Hematopoietic multipotent progenitor cell (in vitro differentiated cells): ENCODE measurements at regions not wholly inside any gene's neighbourhood (a gene's known extent, or its start where the extent isn't known, plus 50 kb on each side); places are given as distances from the start of the nearest gene placed in this dataset.

ENCODE experiments used
- DNase-seq, 3 donors: peaks; one replicate each; pipeline ENCODE4 v3.0.0-alpha.2; 2011 to 2015; ENCODE audit warnings: low read depth in 2 of 3, low spot score in 2 of 3

DNA sequence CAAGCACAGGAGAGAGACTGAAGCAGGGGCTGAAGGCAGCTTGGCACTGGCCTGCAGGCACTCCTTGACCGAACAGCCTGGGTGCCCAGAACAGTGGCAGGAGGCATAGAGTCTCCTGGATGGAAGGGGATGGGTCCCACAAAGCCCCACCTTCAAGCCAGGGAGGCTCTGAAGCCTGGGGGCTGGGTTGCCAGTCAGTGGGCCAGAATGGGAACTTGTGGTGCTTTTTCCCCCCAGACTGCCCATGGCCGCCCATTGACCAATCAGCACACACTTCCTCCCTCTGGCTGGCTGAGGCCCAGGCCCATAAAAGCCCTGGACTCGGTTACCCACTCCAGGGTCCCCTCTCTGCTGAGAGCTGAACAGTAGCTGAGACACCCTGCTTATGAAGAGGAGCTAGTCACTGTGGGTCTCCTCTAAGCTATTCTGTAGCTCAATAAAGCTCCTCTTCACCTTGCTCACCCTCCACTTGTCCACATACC is 109.6 kb downstream of the ELAPOR2 start:
- no peak for DNase-seq

DNA sequence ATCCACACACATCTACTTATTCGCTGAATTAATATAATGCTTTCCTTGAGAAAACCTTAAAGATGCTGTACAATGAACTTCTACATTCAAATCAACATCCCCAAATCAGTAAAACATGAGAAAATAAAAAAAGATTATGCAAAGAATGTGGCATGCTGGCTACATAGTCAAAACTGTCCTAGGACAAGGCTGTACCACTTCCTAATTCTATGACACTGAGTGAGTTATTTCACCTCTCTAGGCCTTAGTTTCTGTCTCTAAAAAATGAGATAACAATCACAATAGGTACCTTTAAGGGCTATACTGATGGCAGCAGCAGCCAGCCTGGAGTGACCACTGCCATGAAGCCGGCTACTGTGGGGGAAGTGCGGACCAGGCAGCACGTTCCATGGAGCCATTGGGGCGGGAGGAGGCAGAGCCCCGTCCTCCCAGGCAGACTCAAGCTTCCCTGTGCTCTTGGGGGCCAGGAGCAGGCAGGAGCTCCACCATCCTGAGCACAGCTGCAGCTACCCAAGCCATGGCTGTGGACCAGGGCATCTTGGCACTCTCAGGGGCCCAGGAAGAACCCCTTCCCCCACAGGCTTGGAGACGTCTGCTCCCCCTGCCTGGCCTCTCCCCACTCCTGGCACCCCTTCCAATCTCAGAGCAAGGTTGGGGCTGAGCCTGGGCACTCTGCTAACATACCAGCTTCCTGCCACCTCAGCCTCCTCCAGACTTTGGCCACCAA is 110.2 kb downstream of the ELAPOR2 start:
- DNase-seq: no peak

DNA sequence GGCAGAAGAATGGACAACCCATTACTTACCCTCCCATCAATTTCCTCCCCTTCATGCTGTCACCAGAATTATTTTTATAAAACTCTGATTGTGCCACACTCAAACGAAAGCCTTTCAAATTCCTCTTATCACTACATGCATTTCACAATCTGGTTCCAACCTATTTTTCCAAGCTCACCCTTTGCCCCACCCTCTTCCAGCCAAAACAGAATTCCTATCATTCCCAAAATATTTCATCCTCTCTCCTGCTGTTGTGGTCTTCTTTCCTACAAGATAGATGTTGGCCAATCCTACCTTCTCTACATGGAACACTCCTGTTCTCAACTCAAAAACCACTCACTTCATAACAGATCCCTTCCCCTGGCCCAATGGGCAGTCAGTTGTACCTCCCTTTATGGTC is 111.5 kb downstream of the ELAPOR2 start:
- DNase-seq: no peak

DNA sequence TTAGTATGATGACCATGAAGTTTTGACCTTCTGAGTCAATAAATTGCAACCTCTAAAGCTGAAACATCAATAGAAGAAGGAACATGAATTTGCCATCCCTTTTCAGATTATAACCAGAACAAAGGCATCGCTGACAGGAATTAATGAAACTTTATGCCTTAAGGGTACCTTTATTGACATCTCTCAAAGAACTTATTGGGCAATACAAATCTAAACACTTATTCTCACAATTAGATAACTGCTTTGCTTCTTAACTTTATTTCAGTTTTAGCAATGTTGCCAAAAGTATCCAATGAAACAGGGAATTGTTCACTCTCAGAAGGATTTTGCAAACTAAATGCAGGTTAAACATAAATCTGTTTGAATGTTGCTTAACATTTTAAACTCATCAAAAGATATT is 116.0 kb downstream of the ELAPOR2 start:
- DNase-seq: no peak

DNA sequence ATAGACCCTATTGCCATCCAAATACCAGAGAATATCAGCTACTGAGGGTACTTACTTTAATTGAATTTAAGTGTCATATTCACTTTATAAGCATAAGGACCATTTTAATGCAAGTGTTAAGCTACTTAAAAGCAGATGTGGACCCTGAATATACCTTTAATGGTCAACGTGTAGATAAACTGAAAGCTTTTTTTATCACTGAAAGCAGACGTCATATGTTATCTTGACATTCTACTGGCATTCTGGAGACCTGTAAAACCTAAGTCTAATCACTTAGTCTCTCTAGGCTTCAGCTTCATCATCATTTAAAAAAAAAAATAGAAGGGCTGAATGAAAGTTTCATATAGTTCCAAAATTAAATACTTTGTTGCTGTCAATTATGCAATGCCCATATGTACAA is 116.5 kb downstream of the ELAPOR2 start:
- no peak for DNase-seq

DNA sequence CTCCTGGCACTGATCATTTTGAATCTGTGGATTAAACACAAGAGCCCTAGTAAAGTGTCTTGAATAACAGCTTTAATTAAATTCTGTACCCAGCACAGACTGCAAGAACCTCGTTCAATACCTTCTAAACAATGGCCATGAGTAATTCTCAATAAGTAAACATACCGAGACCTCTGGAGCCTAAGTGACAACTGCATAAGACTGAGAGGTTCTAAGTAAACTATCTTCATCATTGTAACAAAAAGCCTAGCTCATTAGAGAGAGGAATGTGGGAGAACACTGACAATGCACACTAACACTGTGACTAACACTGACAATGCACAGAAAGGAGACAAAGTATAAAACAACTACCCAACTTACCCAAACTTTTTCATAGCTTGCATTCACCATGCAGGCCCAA is 117.4 kb downstream of the ELAPOR2 start:
- no peak for DNase-seq

DNA sequence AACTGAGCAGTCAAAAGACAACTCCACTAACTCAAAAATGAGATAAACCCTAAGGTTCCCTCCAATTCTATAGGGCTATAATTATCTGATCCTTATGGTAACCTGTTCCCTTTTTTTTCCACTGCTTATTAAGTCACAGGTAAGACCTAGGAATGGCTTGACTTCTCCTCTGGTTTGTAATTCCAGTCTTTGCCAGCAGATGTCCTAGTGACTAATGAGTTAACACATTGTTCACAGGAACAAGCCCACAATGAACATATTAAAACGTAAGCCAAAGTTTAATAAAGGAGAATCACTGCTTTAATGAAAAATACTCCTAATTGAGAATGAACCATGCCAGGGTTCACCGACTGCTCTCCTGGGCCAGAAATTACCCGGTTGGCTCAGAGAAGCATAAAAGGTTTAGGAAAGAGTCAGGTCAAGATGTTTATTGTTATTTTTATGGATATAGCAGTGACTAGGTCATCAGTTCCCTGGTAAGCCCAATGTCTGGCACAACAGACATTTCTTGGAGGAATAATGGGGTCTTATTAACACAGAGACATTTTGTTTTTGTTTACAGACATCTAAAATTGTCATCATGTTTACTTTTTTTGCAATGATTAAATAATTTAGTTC is 120.1 kb downstream of the ELAPOR2 start:
- peak in 2 of 3 donors; percentile 53 to 84 for DNase-seq

DNA sequence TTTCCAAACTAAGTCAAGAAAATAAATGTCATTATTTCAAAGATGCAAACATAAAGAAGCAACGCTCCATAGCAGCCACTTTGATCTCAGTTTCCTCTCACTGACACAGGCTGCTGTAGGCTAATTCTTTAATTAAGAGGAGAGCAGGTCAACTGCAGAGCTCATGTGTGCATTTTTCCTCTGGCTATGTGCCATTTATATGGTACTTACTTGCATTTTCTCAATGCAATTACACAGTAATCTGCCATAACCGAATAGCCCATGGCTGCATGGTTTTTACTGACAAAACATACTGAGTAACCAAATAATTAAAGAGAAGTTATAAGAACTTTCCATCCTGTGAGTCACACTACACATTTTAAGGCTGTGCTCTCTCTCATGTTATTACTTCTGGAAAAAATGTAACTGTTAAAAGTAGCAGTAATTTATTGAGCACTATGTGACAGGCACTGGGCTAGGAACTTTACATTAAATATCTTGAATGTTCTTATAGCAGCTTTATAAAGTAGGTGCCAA is 122.0 kb downstream of the ELAPOR2 start:
- DNase-seq: no peak

DNA sequence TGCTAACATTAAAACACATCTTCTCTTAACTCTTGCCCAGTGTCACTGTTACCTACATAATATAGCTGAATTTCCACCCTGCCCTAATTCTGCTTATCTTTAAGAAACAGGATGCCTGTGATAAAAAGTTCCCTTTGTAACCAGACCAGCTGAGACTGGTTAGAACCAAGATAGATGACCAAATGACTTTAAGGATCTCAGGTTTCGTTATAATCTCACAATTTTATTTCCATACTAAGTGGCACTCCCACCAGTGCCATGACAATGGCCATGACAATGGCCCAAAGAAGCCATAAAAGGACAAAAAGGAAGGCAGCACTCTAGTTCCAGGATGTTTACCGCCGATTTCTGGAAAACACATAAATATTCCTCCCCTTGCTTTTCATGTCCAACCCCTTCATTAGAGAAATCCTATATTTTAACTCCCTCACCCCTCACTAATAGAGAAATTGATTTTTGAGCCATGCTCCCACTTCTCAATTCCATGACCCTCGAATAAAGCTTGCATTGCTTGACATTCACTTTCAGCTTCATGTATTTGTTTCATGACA is 126.1 kb downstream of the ELAPOR2 start:
- DNase-seq: no peak

DNA sequence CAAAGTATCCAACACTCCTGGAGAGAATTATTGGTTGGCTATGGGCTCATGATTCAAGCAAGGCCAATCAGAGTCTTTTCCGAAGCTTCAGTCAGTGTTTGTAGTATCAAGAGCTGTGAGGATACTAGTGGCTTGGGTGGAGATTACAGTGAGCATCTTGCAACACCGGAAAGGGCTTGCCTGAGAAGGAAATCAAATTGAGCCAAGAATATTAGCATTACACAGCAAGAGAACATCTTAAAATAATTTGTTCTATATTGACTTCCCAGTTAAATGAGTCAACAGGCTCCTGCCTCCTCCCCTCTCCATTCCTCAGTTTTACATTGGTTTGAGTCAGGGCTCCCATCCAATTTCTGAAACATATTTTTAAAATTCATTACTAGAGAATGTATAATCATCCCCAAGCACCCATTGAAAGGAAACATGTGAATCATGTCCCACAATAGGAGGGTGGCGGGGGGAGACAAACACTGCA is 127.4 kb downstream of the ELAPOR2 start:
- DNase-seq: no peak

DNA sequence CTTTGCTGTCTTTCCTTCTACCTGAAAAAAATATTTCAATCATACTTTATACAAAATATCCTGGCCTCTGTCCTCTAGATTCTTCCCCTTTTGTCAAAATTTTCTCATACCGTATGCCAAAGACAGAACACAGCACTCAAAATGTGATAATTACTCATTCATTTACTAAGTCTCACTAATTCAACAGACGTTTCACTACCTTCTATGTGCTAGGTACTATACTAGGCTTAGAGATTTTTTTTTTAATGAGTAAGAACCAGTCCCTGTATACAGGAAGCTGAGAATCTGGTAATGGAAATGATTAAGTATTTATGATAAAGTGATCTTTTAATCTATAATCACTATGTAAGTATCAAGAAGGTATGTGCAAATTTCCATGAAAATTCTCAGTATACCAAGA is 128.0 kb downstream of the ELAPOR2 start:
- DNase-seq: no peak

DNA sequence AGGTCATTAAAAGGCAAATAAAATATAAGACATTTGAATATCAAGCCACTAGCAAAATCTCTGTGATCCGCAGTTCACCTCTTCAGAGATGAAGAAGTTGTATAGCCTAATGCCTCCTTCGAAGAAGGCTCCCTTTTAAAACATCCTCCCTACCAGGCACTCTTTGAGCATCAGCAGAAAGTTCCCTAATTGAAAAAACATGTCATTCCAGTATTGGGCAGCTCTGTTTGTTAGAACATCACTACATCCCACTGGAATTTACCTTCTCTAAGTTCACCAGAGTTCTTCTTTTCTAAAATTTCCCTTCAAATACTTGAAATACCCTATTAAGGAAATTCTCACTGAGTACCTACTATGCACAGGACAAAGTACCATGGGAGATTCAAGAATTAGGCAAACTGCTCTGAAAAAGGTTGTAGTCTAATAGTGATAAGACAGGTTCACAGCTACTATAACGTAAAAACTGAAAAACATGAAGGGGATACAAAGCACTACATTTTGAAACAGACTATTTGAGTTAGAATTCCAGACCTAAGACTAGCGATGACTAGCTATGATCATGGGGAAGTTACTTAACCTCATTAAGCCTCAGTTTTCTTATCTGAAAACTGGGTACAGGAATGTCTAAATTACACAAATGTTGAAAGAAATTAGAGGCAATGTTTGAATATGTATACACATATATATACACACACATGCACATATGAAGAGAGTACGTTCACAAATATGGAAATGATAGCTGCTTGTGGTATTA is 128.7 kb downstream of the ELAPOR2 start:
- no peak for DNase-seq

DNA sequence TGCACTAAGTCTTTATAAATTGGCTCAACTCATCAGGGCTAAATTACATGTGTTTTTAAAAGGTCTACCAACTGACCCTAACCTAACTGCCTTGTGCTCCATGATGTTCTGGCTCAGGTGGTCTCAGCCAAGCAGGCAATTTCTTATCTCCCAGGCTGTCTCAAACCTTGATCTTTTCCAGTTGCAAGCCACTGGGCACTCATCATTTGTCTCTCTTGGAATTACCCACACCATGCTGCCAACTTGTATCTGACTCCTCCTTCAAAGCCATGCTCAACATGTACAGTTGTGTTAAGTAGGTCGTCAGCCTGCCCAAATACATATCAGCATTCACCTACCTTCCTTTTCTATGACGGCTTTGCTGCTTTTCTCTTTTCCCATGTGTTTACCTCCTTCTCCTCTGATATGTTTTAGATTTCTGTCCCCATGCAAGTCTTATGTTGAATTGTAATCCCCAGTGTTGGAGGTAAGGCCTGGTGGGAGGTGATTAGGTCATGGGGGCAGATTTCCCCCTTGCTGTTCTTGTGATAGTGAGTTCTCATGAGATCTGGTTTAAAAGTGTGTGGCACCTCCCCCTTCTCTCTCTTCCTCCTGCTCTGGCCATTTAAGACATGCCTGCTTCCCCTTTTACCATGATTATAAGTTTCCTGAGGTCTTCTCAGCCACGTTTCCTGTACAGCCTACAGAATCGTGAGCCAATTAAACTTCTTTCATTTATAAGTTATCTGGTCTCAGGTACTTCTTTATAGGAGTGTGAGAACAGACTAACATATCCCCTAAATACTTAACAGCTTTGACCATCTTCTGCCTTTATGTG is 130.0 kb downstream of the ELAPOR2 start:
- DNase-seq: peak in 1 of 3 donors; percentile 11

DNA sequence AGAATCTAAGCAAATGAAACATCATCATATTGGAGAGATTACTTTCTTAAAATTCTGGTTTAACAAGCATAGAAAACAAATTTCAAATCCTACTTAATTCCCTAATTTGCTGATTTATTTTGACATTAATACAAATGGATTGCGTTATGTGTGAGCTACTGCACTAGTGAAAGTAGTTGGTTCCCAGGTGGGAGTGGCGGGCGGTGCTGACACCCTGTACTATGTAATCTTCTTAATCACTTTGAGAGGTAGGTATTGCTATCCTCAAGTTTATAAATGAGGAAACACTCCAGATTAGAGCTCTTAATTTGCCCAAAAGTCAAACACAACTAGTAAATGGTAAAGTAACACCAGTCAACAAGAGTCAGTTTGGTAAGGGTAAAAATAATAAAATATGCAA is 131.1 kb downstream of the ELAPOR2 start:
- no peak for DNase-seq

DNA sequence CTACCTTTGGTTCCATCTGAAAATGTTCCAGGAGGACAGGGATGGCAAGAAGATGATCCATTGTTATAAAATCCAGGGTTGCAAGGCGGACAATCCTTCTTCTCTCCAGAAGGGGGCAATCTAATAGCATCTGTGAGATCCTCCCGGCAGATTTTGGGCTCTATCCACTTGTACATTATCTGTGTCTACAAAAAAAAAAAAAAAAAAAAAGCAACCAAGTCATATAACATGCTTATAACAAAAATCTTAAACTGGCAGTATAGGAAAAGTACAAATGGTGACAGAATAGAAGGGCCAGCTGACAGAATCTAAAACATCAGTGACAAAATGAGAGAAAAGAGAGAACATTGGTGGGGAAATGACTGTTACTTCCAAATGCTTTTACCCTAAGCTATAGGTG is 132.7 kb downstream of the ELAPOR2 start:
- DNase-seq: peak in 2 of 3 donors; percentile 33 to 60

DNA sequence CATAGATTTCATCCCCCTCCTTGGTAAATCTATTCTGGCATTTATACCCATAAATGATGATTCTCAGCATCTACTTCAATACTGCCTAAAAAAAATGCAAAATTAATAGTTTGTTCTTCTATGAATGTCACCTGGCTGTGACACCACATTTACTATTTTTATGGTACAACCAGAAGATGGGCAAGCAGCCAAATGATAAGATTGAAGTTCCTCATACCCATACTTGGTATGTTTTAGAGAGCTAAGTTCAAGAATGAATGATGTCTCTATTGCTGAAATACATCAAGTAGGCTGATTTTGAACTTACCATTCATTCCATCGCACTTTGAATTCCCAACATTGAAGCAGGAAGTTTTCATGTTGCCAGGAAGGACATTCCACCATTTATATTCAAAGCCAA is 134.2 kb downstream of the ELAPOR2 start:
- peak in 2 of 3 donors; percentile 24 to 69 for DNase-seq

DNA sequence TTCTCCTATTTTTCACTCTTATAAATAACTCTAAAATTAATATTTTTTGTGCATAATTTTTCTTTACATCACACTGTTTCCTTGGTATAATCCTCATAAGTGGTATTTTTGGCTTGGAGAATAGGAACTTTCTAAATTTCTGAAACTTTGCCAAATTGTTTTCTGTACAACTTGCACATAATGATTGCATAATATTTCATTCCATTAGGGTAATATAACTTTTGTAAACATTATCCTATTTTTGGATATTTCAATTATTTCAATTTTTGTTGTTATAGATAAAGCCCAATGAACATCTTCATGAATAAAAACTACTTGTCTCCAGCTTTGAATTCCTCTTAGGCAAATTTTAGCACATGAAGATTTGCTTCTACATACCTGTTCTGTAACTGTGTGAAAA is 135.9 kb downstream of the ELAPOR2 start:
- DNase-seq: no peak

DNA sequence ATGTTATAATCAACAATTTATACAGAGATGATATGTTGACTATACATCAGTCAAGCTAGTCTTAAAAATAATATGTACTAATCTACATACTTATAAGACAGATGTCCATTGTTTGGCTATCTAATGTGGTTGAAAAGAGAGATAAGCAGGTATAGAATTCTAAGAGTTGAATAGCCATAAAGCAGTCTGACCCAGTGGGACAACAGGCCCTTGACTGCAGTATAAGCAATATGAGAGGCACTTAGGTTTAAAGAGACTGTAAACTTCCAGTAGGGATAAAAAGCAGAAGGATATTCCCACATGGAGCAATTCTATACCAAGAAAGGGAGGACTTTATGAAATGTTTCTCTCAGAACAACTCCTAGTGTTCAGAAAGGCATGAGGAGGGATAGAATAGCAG is 139.3 kb downstream of the ELAPOR2 start:
- DNase-seq: no peak

DNA sequence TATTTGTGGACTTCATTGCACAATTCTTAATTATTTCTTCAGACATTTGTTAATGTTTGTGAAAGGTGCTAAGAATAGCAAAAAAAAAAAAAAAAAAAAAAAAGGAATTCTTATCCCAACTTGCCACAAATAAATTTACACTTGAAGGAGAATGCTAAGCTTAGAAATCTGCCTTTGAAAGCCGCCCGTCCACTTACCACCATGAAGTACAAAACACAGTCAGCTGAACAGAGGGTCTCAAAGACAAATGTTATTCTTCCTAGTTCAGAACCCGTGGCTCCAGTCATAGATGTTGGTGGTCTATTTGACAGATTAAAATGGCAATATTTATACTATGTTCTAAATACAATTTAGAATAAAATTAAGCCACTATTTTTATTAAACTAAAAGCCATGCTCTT is 141.2 kb downstream of the ELAPOR2 start:
- DNase-seq: no peak

DNA sequence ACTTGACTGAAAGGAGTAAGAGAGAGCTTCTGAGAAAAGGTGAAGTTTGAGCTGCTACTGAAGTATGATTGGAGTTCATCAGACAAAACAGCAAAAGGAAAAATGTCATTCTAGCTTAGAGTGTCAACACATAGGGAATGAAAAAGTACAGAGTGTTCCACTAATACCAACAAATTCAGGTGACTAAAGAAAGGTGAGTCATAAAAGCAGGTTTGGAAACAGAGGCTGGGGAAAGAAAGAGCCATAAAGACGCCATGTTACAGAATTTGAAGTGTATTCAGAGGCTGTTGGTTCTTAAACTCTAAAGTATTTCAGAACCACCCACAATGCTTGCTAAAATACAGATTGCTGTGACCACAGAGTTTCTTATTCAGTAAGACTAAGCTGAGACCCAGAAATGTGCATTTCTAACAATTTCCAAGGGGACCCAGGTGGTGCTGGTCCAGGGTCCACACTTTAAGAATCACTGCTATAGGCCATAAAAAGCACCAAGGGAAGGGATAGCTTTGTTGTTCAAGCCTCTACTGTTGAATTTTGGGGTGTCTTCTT is 143.1 kb downstream of the ELAPOR2 start:
- DNase-seq: no peak
